ENCODE measurements at regions not wholly inside any gene's neighbourhood (a gene's known extent, or its start where the extent isn't known, plus 50 kb on each side); places are given as distances from the start of the nearest gene placed in this dataset.

GRCh38 chr2:219980638-219981037 lies 353.2 kb downstream of the SLC4A3 start:
- Histone ChIP-seq H3K4me3 (ENCODE audit: low read depth, low read length) (no peak overlapping the region), H3K27me3 (ENCODE audit: control insufficient read depth, insufficient read depth, low read length) (no peaks in the 10 kb centered on the region), H3K36me3 (ENCODE audit: control insufficient read depth, insufficient read depth, low read length) (no peaks in the 10 kb centered on the region)
- CTCF ChIA-PET, result interaction anchor here (0.9 kb wide), 1 partner anchor 14 kb away, joined by 3 read pairs; no protein-coding TSS in a partner anchor
- DNase-seq (ENCODE audit: low read depth), result no peak
- no peak for TF ChIP-seq CTCF (IDR thresholded peaks at IDR 0.05; ENCODE audit: insufficient read depth, low read depth, low read length)
- POLR2A ChIA-PET, result interaction anchor here (0.5 kb wide), 1 partner anchor 63 kb away, joined by 3 read pairs; no protein-coding TSS in a partner anchor

- CTCF ChIA-PET, result no interaction called here
- DNase-seq (ENCODE audit: low read depth), result no peak
- no peak overlapping the region for H3K4me3 ChIP-seq (ENCODE audit: low read depth, low read length)
- no peaks in the 10 kb centered on the region for H3K36me3 ChIP-seq (ENCODE audit: control insufficient read depth, insufficient read depth, low read length)
- POLR2A ChIA-PET, result no interaction called here
- no peaks in the 10 kb centered on the region for H3K27me3 ChIP-seq (ENCODE audit: control insufficient read depth, insufficient read depth, low read length)
- no peak for TF ChIP-seq CTCF (IDR thresholded peaks at IDR 0.05; ENCODE audit: insufficient read depth, low read depth, low read length)
These were observed 356.4 kb downstream of the SLC4A3 start for GRCh38 chr2:219983836-219984235.

GRCh38 chr2:219985017-219985416 lies 357.6 kb downstream of the SLC4A3 start:
- no peak for TF ChIP-seq CTCF (IDR thresholded peaks at IDR 0.05; ENCODE audit: insufficient read depth, low read depth, low read length)
- POLR2A ChIA-PET, result no interaction called here
- CTCF ChIA-PET, result no interaction called here
- Histone ChIP-seq H3K36me3 (ENCODE audit: control insufficient read depth, insufficient read depth, low read length) (no peaks in the 10 kb centered on the region), H3K4me3 (ENCODE audit: low read depth, low read length) (no peak overlapping the region), H3K27me3 (ENCODE audit: control insufficient read depth, insufficient read depth, low read length) (no peaks in the 10 kb centered on the region)
- DNase-seq (ENCODE audit: low read depth), result no peak

GRCh38 chr2:219987830-219988229 lies 360.4 kb downstream of the SLC4A3 start:
- peak; percentile 63 for DNase-seq (ENCODE audit: low read depth)
- H3K4me3 ChIP-seq (ENCODE audit: low read depth, low read length), result no peak overlapping the region
- no peak for TF ChIP-seq CTCF (IDR thresholded peaks at IDR 0.05; ENCODE audit: insufficient read depth, low read depth, low read length)
- ChIA-PET POLR2A (no interaction called here), CTCF (interaction anchor here (1.7 to 1.8 kb wide), 2 partner anchors 9 to 11 kb away, joined by 5 to 9 read pairs; no protein-coding TSS in a partner anchor)
- no peaks in the 10 kb centered on the region for H3K36me3 ChIP-seq (ENCODE audit: control insufficient read depth, insufficient read depth, low read length)
- no peaks in the 10 kb centered on the region for H3K27me3 ChIP-seq (ENCODE audit: control insufficient read depth, insufficient read depth, low read length)

GRCh38 chr2:219989744-219990143 lies 362.3 kb downstream of the SLC4A3 start:
- ChIA-PET CTCF (interaction anchor here (1.2 kb wide), 1 partner anchor 235 kb away, joined by 3 read pairs; no protein-coding TSS in a partner anchor), POLR2A (no interaction called here)
- Histone ChIP-seq H3K27me3 (ENCODE audit: control insufficient read depth, insufficient read depth, low read length) (no peaks in the 10 kb centered on the region), H3K36me3 (ENCODE audit: control insufficient read depth, insufficient read depth, low read length) (no peaks in the 10 kb centered on the region), H3K4me3 (ENCODE audit: low read depth, low read length) (no peak overlapping the region)
- DNase-seq (ENCODE audit: low read depth), result no peak
- no peak for TF ChIP-seq CTCF (IDR thresholded peaks at IDR 0.05; ENCODE audit: insufficient read depth, low read depth, low read length)
